Glomerular visceral epithelial cell (primary cell): ENCODE measurements at regions not wholly inside any gene's neighbourhood (a gene's known extent, or its start where the extent isn't known, plus 50 kb on each side); places are given as distances from the start of the nearest gene placed in this dataset.
"Not testable (repeated sequence)": the region's sequence is repeated elsewhere in the genome, so short reads cannot be mapped to it uniquely, and the experiment has no call there.

Experiments used
- DNase-seq: peaks from one replicate; pipeline ENCODE4 v3.0.0-alpha.2; 2016; ENCODE audit errors: extremely low spot score

GRCh38 chr20:30811885-30812671 lies 445.4 kb upstream of the DEFB115 start:
- DNase-seq: peak; percentile 38

- DNase-seq: no peak
Observed at GRCh38 chr20:30812739-30813411, 444.6 kb upstream of the DEFB115 start.

- not testable (repeated sequence) for DNase-seq
Observed at GRCh38 chr20:30813412-30814311, 443.8 kb upstream of the DEFB115 start.

- not testable (repeated sequence) for DNase-seq
Observed at GRCh38 chr20:30814312-30814639, 443.2 kb upstream of the DEFB115 start.

GRCh38 chr20:30815027-30815576 lies 442.4 kb upstream of the DEFB115 start:
- not testable (repeated sequence) for DNase-seq

GRCh38 chr20:30815577-30816181 lies 441.8 kb upstream of the DEFB115 start:
- no peak for DNase-seq

GRCh38 chr20:30816182-30816645 lies 441.2 kb upstream of the DEFB115 start:
- DNase-seq: no peak

GRCh38 chr20:30821615-30822014 lies 435.8 kb upstream of the DEFB115 start:
- DNase-seq: not testable (repeated sequence)

- not testable (repeated sequence) for DNase-seq
Observed at GRCh38 chr20:30824666-30825065, 432.8 kb upstream of the DEFB115 start.

GRCh38 chr20:30845923-30846322 lies 411.5 kb upstream of the DEFB115 start:
- not testable (repeated sequence) for DNase-seq

- not testable (repeated sequence) for DNase-seq
Observed at GRCh38 chr20:30868271-30868670, 389.2 kb upstream of the DEFB115 start.

- not testable (repeated sequence) for DNase-seq
Observed at GRCh38 chr20:30871127-30871526, 386.3 kb upstream of the DEFB115 start.

- DNase-seq: not testable (repeated sequence)
Observed at GRCh38 chr20:30872252-30872651, 385.2 kb upstream of the DEFB115 start.

- DNase-seq: not testable (repeated sequence)
Observed at GRCh38 chr20:30875868-30876267, 381.6 kb upstream of the DEFB115 start.

GRCh38 chr20:30891400-30891799 lies 366.1 kb upstream of the DEFB115 start:
- not testable (repeated sequence) for DNase-seq

- no peak for DNase-seq
Observed at GRCh38 chr20:30892541-30893345, 364.7 kb upstream of the DEFB115 start.

GRCh38 chr20:30893346-30894314 lies 363.8 kb upstream of the DEFB115 start:
- DNase-seq: not testable (repeated sequence)

GRCh38 chr20:30894707-30895353 lies 362.6 kb upstream of the DEFB115 start:
- DNase-seq: not testable (repeated sequence)

- not testable (repeated sequence) for DNase-seq
Observed at GRCh38 chr20:30895354-30895711, 362.1 kb upstream of the DEFB115 start.
